GM20000 (cell line): ENCODE measurements at regions not wholly inside any gene's neighbourhood (a gene's known extent, or its start where the extent isn't known, plus 50 kb on each side); places are given as distances from the start of the nearest gene placed in this dataset.

Source experiments
- DNase-seq: peaks from one replicate; pipeline ENCODE4 v3.0.0; 2012; ENCODE audit warnings: low spot score
- TF ChIP-seq, protein P1 (sequence below): IDR thresholded peaks from 2 replicates; pipeline ENCODE4 v1.5.1; 2012; ENCODE audit warnings: mild to moderate bottlenecking, control low read depth; ENCODE audit errors: extremely low read depth, missing control alignments

DNA sequence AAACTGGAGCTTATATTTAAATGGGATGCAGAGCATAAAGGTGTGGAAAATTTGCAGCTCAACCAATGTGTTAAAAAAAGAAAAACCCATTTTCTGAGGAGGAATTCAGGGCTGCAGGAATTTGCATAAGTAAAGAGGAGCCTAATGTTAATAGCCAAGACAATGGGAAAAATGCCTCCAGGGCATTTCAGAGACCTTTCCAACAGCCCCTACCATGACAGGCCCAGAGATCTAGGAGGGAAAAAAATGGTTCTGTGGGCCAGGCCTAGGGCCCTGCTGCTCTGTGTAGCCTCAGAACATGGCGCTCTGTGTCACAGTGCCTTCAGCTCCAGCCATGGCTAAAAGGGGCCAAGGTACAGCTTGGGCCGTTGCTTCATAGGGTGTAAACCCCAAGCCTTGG lies 719.7 kb upstream of the ACVR2A start:
- DNase-seq = no peak
- TF ChIP-seq, protein P1, sequence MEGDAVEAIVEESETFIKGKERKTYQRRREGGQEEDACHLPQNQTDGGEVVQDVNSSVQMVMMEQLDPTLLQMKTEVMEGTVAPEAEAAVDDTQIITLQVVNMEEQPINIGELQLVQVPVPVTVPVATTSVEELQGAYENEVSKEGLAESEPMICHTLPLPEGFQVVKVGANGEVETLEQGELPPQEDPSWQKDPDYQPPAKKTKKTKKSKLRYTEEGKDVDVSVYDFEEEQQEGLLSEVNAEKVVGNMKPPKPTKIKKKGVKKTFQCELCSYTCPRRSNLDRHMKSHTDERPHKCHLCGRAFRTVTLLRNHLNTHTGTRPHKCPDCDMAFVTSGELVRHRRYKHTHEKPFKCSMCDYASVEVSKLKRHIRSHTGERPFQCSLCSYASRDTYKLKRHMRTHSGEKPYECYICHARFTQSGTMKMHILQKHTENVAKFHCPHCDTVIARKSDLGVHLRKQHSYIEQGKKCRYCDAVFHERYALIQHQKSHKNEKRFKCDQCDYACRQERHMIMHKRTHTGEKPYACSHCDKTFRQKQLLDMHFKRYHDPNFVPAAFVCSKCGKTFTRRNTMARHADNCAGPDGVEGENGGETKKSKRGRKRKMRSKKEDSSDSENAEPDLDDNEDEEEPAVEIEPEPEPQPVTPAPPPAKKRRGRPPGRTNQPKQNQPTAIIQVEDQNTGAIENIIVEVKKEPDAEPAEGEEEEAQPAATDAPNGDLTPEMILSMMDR = no peak

DNA sequence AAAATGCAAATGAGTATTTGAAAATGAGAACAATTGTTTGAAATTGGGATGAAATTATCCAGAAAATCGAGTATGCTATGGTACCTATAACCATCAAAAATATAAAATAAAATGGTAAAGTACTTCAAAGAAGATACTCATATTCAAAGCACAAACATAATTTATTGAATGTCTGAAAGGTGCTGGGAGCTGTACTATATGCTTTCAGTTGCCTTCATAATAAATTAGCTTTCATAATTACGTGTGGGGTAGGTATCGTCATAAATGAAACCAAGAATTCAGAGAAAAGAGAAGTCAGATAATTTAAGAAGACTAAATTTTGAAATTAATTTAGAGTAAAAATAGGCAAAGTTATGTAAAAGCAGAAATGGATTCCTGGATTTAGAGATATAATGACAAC lies 721.9 kb upstream of the ACVR2A start:
- DNase-seq = no peak
- TF ChIP-seq, protein P1 = no peak

DNA sequence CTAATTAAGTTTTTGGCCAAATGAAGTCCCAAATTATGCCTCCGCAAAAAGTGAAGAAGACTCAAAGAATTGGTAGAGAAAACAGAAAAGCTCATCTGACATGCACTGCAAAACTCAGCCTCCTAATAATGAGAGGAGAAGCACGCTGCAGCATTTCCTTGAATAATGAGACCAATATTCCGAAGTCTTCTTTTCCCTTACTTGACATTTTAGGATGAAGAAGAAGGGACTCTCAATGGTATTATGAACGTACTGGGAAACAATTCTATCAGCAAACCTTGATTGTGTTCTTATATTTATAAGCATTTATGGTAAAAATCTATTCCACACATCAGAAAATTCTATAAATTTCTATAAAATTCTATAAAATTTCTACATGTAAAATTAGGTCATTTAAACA lies 733.9 kb upstream of the ACVR2A start:
- TF ChIP-seq, protein P1 = no peak
- no peak for DNase-seq

DNA sequence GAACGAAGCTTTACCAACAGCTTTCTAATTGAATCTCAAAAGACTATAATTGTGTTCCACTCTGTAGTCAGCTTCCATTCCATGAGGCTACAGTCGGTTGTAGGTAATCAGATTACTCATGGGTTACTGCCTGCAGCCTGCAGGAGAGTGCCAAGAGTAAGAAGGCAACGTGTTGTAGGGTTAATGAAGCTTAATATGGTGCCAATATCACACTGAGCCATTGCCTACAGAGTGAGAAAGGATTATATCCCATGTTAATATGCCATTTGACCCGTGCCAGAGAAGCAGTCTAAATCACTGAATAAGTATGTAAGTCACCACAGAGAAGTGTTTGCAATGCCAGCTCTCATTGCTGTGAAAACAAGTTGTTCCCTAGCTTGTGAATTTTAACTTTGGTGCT lies 734.5 kb upstream of the ACVR2A start:
- TF ChIP-seq, protein P1 = no peak
- DNase-seq = no peak

DNA sequence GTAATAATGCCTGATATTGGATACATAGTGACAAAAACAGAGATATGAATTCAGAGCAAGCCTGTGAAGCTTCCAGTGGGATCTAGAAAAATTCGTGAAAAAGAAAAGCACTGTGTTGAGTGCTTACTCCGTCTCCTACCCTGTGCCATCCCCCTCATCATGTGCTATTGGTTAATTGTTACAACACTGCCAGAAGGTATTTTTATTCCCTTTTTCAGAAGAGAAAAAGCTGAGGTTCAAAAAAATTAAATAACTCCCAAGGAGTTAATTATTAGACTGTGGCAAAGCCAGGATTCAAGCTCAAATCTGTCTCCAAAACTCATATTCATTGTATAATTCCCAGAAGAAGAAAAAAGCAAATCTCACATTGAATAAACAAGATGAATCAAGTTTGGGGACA lies 735.5 kb upstream of the ACVR2A start:
- no peak for DNase-seq
- TF ChIP-seq, protein P1 = no peak

DNA sequence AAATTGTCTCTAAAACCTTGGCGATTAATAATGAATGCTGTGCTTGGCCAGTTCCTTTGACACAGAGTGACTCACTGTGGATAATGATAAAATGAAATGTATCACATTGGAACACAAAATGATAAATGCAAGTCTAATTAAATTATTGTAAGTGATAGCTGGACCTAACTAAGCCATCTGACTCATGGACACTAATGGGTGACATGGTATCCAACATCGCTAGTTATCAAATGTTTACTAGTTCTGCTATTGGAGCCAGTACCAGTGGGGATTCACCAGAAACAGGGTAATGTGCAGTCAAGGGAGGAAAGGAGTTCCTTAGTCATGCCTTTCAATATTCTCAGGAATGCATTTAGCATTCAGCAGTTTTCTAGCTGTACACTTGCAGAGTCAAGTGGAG lies 736.3 kb upstream of the ACVR2A start:
- TF ChIP-seq, protein P1 = no peak
- no peak for DNase-seq

DNA sequence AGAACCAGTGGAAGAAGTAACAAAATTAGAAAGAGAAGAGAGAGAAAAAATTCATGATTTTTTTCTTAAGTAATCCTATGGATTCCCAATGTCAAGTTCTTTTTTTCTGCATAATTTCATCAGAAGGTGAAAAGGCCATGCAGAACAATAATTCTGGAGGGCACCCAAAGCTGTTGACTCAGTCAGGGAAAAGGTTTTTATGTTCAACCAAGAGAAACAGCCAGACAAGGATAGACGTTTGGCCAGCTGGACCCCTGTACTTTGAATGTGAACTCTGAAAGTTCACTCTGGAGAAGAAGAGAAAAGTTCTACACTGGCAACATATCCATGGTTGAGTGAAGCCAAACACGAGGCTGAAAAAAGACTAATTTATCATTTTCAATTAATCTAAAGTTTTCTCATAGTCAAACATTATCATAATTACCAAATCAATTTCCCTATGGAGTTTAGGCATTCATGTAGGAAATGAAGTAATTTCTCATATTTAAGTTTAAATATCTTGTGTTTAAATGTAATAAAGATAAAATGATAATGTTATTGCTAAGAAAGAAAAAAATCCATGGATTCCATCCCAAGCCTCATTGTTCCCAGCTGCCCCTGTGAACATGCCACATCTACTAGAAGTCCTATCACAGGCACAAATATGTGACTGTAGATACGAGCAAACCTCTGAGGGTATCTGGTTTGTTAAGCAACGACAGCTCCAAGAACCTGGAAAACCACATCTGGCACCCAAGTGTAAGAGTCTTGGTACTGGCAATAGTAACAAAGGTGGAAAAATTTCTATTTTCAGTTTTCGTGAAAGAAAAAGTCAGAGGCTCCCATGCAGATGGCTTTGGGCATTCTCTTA lies 742.7 kb upstream of the ACVR2A start:
- TF ChIP-seq, protein P1 = no peak

More for the DNA sequence above, 742.7 kb upstream of the ACVR2A start:
- no peak for DNase-seq
